HK-2 (cell line): ENCODE measurements at regions not wholly inside any gene's neighbourhood (a gene's known extent, or its start where the extent isn't known, plus 50 kb on each side); places are given as distances from the start of the nearest gene placed in this dataset.
"Not testable (repeated sequence)": the region's sequence is repeated elsewhere in the genome, so short reads cannot be mapped to it uniquely, and the experiment has no call there.

ENCODE experiments used
- DNase-seq: peaks from one replicate; pipeline ENCODE4 v3.0.0-alpha.2; 2018; ENCODE audit not compliant: unreplicated experiment

- no peak for DNase-seq
These were observed 1023.8 kb downstream of the FAT4 start for GRCh38 chr4:126338548-126338947.

GRCh38 chr4:126341927-126342326, 1027.2 kb downstream of the FAT4 start:
- no peak for DNase-seq

GRCh38 chr4:126344472-126344871, 1029.7 kb downstream of the FAT4 start:
- no peak for DNase-seq

GRCh38 chr4:126346654-126347053, 1031.9 kb downstream of the FAT4 start:
- no peak for DNase-seq

GRCh38 chr4:126354784-126355183, 1040.0 kb downstream of the FAT4 start:
- no peak for DNase-seq

GRCh38 chr4:126358041-126358440, 1043.3 kb downstream of the FAT4 start:
- DNase-seq = no peak

GRCh38 chr4:126361287-126361686, 1046.5 kb downstream of the FAT4 start:
- no peak for DNase-seq

GRCh38 chr4:126364311-126364911, 1049.7 kb downstream of the FAT4 start:
- DNase-seq = no peak

GRCh38 chr4:126369076-126369475, 1054.3 kb downstream of the FAT4 start:
- no peak for DNase-seq

- no peak for DNase-seq
These were observed 1057.9 kb downstream of the FAT4 start for GRCh38 chr4:126372634-126373033.

GRCh38 chr4:126375462-126376054, 1060.8 kb downstream of the FAT4 start:
- no peak for DNase-seq

- DNase-seq = no peak
These were observed 1071.2 kb downstream of the FAT4 start for GRCh38 chr4:126385954-126386353.

GRCh38 chr4:126386512-126386911, 1071.8 kb downstream of the FAT4 start:
- no peak for DNase-seq

- DNase-seq = no peak
These were observed 1080.9 kb downstream of the FAT4 start for GRCh38 chr4:126395664-126396063.

- DNase-seq = no peak
These were observed 1081.4 kb downstream of the FAT4 start for GRCh38 chr4:126396121-126396520.

- no peak for DNase-seq
These were observed 1081.9 kb downstream of the FAT4 start for GRCh38 chr4:126396703-126397102.

- DNase-seq = no peak
These were observed 1089.8 kb downstream of the FAT4 start for GRCh38 chr4:126404549-126404948.

GRCh38 chr4:126405369-126405982, 1090.7 kb downstream of the FAT4 start:
- DNase-seq = no peak

GRCh38 chr4:126409746-126410145, 1095.0 kb downstream of the FAT4 start:
- no peak for DNase-seq

GRCh38 chr4:126411047-126411446, 1096.3 kb downstream of the FAT4 start:
- no peak for DNase-seq

- DNase-seq = not testable (repeated sequence)
These were observed 1097.6 kb downstream of the FAT4 start for GRCh38 chr4:126412310-126412709.

GRCh38 chr4:126414741-126415140, 1100.0 kb downstream of the FAT4 start:
- no peak for DNase-seq

GRCh38 chr4:126419266-126419665, 1104.5 kb downstream of the FAT4 start:
- DNase-seq = no peak
